ENCODE measurements at regions not wholly inside any gene's neighbourhood (a gene's known extent, or its start where the extent isn't known, plus 50 kb on each side); places are given as distances from the start of the nearest gene placed in this dataset.

GRCh38 chr10:109022417-109023049, 900.8 kb downstream of the XPNPEP1 start:
- H3K4me2 ChIP-seq (ENCODE audit: low read depth, low read length) = no peak overlapping the region
- H3K27ac ChIP-seq (ENCODE audit: insufficient read depth, low read length) = no peak overlapping the region
- intact Hi-C loops (cut with micrococcal nuclease) = no loop called here
- no CpG with 5 or more reads among the region's 1 CpG for WGBS, 2 experiments (ENCODE audit: extremely low coverage in 2 of 2, insufficient read length in 1 of 2)
- H3K27me3 ChIP-seq (ENCODE audit: control insufficient read depth, insufficient read depth, low read length) = no peaks in the 10 kb centered on the region
- no peak overlapping the region for H4K5ac ChIP-seq (ENCODE audit: low read depth, low read length)
- dilution Hi-C loops (cut with HindIII; ENCODE audit: low sequenced_read_pairs, unreplicated experiment) = no loop called here
- H3K18ac ChIP-seq (ENCODE audit: low read depth, low read length) = no peak overlapping the region
- H2BK20ac ChIP-seq (ENCODE audit: low read depth, low read length) = no peak overlapping the region
- H3K56ac ChIP-seq (ENCODE audit: extremely low read depth, insufficient read depth, low read length) = no peak overlapping the region
- no peak overlapping the region for H4K91ac ChIP-seq (ENCODE audit: insufficient read depth, low read depth, low read length)
- no peak overlapping the region for H3K4ac ChIP-seq (ENCODE audit: low read depth, low read length)
- no peak overlapping the region for H3K14ac ChIP-seq (replicated peaks; ENCODE audit: low read depth, low read length)
- TF ChIP-seq NFE2L2 (IDR thresholded peaks at IDR 0.05; ENCODE audit: low read depth, low read length) = no peak
- no peak for TF ChIP-seq RAD21 (IDR thresholded peaks at IDR 0.05; ENCODE audit: low read length)
- no peak for TF ChIP-seq RCOR1 (IDR thresholded peaks at IDR 0.05; ENCODE audit: insufficient replicate concordance, low read length)
- no peak for TF ChIP-seq MAFK (IDR thresholded peaks at IDR 0.05; ENCODE audit: low read depth, low read length)
- no peak for TF ChIP-seq CTCF (conservative IDR thresholded peaks at IDR 0.05; ENCODE audit: low read depth, low read length)
- no peaks in the 10 kb centered on the region for H3K36me3 ChIP-seq (ENCODE audit: control insufficient read depth, insufficient read depth, low read length)
- no peak overlapping the region for H2AFZ ChIP-seq (replicated peaks; ENCODE audit: low read length, poor library complexity)
- no peaks in the 10 kb centered on the region for H3K9me3 ChIP-seq (ENCODE audit: control insufficient read depth, insufficient read depth, low read length)
- no peaks in the 10 kb centered on the region for H4K20me1 ChIP-seq (ENCODE audit: insufficient read depth, low read length)
- no peaks in the 10 kb centered on the region for H3K79me1 ChIP-seq (ENCODE audit: low read depth in 1 of 2, low read length in 2 of 2)
- POLR2A ChIA-PET (ENCODE audit: unreplicated experiment) = no interaction called here
- H2AK5ac ChIP-seq (ENCODE audit: low read depth, low read length) = no peak overlapping the region
- DNase-seq = no peak
- H3K4me1 ChIP-seq (ENCODE audit: control insufficient read depth, insufficient read depth, low read length) = no peaks in the 10 kb centered on the region
- no peak overlapping the region for H2AK9ac ChIP-seq (replicated peaks; ENCODE audit: low read depth, low read length, poor library complexity)
- H3K4me3 ChIP-seq (ENCODE audit: insufficient read depth, low read depth, low read length) = no peak overlapping the region
- no peak for ATAC-seq (ENCODE audit: low read depth)
- H3K23ac ChIP-seq (ENCODE audit: low read depth, low read length) = no peak overlapping the region
- CTCF ChIA-PET = no interaction called here
- H3K9me1 ChIP-seq (ENCODE audit: insufficient read depth, low read length) = no peaks in the 10 kb centered on the region
- no peak overlapping the region for H2BK15ac ChIP-seq (ENCODE audit: low read depth, low read length)
- no peak overlapping the region for H2BK120ac ChIP-seq (ENCODE audit: low read depth, low read length)
- H2BK5ac ChIP-seq (ENCODE audit: low read depth, low read length, poor library complexity, severe bottlenecking) = no peak overlapping the region
- no peak overlapping the region for H3K9ac ChIP-seq (ENCODE audit: low read depth, low read length)
- no TSS peak for BruUV-seq (replicated peaks)
- H4K8ac ChIP-seq (ENCODE audit: low read depth in 2 of 2, low read length in 2 of 2) = no peak overlapping the region
- in situ Hi-C loops (cut with MboI; ENCODE audit: low sequenced_read_pairs) = no loop called here

All from IMR-90 (cell line).